ENCODE measurements at regions not wholly inside any gene's neighbourhood (a gene's known extent, or its start where the extent isn't known, plus 50 kb on each side); places are given as distances from the start of the nearest gene placed in this dataset.

DNA sequence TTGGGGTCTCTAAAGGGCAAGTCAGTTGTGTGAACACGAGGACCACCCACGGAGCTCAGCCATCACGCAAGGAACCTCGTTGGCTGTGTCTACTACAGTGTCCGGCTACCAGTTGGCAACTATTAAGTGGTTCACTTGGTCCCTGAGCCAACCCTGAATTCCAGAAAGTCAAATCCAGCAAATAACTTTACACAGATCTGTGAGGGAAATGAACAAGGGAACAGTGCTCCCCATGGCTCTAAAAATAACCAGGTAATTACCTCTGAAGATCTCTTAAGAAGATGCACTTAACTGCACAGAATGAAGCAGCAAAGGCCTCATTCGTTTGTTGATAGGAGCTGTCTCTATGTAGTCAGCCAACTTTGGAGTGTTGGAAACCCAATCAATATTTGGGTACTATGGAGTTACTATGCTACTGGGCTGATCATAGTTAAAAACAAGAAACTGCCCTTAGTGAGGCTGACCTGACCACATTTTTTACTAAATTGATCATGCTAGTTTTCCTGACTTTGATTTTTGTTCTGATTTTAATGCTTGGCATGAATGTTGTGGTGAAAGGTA lies 219.1 kb upstream of the LRIG1 start:
- Histone ChIP-seq H3K4me1 (ENCODE audit: control insufficient read depth, insufficient read depth, low read length) (no peaks in the 10 kb centered on the region), H3K9me3 (ENCODE audit: control insufficient read depth, insufficient read depth, low read depth, low read length) (no peaks in the 10 kb centered on the region), H3K36me3 (ENCODE audit: control insufficient read depth in 2 of 2, insufficient read depth in 1 of 2, low read length in 2 of 2) (no peaks in the 10 kb centered on the region), H3K4me3 (ENCODE audit: low read depth, low read length) (no peak overlapping the region), H3K27ac (ENCODE audit: extremely low read depth, low read depth, low read length) (no peak overlapping the region)
- ChIA-PET POLR2A (no interaction called here), CTCF (no interaction called here)
- TF ChIP-seq, protein P1, sequence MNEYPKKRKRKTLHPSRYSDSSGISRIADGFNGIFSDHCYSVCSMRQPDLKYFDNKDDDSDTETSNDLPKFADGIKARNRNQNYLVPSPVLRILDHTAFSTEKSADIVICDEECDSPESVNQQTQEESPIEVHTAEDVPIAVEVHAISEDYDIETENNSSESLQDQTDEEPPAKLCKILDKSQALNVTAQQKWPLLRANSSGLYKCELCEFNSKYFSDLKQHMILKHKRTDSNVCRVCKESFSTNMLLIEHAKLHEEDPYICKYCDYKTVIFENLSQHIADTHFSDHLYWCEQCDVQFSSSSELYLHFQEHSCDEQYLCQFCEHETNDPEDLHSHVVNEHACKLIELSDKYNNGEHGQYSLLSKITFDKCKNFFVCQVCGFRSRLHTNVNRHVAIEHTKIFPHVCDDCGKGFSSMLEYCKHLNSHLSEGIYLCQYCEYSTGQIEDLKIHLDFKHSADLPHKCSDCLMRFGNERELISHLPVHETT (tag by site-specific recombination; IDR thresholded peaks at IDR 0.05): no peak
- TF ChIP-seq SETDB1 (IDR thresholded peaks at IDR 0.05; ENCODE audit: insufficient read length, low read length): no peak
- TF ChIP-seq ZFHX2 (tag by site-specific recombination; conservative IDR thresholded peaks at IDR 0.05): no peak
- no peak for TF ChIP-seq ZNF677 (tag by site-specific recombination; IDR thresholded peaks at IDR 0.05)
- TF ChIP-seq, protein P2, sequence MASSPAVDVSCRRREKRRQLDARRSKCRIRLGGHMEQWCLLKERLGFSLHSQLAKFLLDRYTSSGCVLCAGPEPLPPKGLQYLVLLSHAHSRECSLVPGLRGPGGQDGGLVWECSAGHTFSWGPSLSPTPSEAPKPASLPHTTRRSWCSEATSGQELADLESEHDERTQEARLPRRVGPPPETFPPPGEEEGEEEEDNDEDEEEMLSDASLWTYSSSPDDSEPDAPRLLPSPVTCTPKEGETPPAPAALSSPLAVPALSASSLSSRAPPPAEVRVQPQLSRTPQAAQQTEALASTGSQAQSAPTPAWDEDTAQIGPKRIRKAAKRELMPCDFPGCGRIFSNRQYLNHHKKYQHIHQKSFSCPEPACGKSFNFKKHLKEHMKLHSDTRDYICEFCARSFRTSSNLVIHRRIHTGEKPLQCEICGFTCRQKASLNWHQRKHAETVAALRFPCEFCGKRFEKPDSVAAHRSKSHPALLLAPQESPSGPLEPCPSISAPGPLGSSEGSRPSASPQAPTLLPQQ (tag by site-specific recombination; IDR thresholded peaks at IDR 0.05): no peak
- TF ChIP-seq EGR2 (tag by site-specific recombination; IDR thresholded peaks at IDR 0.05; ENCODE audit: low read depth): no peak
- no peak for TF ChIP-seq ZFP3 (tag by site-specific recombination; IDR thresholded peaks at IDR 0.05; ENCODE audit: low read depth)
- TF ChIP-seq, protein P3, sequence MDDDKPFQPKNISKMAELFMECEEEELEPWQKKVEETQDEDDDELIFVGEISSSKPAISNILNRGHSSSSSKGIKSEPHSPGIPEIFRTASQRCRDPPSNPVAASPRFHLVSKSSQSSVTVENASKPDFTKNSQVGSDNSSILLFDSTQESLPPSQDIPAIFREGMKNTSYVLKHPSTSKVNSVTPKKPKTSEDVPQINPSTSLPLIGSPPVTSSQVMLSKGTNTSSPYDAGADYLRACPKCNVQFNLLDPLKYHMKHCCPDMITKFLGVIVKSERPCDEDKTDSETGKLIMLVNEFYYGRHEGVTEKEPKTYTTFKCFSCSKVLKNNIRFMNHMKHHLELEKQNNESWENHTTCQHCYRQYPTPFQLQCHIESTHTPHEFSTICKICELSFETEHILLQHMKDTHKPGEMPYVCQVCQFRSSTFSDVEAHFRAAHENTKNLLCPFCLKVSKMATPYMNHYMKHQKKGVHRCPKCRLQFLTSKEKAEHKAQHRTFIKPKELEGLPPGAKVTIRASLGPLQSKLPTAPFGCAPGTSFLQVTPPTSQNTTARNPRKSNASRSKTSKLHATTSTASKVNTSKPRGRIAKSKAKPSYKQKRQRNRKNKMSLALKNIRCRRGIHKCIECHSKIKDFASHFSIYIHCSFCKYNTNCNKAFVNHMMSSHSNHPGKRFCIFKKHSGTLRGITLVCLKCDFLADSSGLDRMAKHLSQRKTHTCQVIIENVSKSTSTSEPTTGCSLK (tag by site-specific recombination; IDR thresholded peaks at IDR 0.05): no peak
- no peak for TF ChIP-seq ZNF133 (tag by site-specific recombination; IDR thresholded peaks at IDR 0.05)
- no peak for TF ChIP-seq ZNF394 (tag by site-specific recombination; IDR thresholded peaks at IDR 0.05; ENCODE audit: borderline replicate concordance)
- TF ChIP-seq ZNF544 (tag by site-specific recombination; IDR thresholded peaks at IDR 0.05): no peak
- TF ChIP-seq ZNF302 (tag by site-specific recombination; IDR thresholded peaks at IDR 0.05; ENCODE audit: low read depth): no peak
- TF ChIP-seq YY2 (tag by site-specific recombination; IDR thresholded peaks at IDR 0.05): no peak
- no peak for TF ChIP-seq ZFP37 (tag by site-specific recombination; IDR thresholded peaks at IDR 0.05)
- TF ChIP-seq SP2 (tag by site-specific recombination; IDR thresholded peaks at IDR 0.05): no peak
- no peak for TF ChIP-seq ZBTB21 (tag by site-specific recombination; IDR thresholded peaks at IDR 0.05)

DNA sequence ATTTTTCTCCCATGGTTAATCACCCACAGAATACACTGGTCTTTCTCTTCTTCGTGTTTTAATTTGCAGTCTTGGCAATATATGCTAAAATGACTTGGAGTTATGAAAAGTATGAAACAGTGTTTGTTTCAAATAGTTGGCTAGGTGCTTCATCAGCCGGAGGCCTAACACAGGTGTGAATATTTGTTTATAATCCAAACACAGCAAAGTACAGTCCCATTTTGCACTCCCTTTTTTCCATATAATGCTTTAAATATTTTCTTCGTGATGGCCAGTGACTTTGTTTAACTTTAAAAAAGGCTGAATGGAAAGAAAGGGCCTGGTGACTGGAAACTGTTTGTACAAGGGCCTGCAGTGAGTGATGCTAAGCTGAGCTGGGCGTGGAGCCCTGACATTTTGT lies 219.7 kb upstream of the LRIG1 start:
- Histone ChIP-seq H3K4me1 (ENCODE audit: control insufficient read depth, insufficient read depth, low read length) (no peaks in the 10 kb centered on the region), H3K27ac (ENCODE audit: extremely low read depth, low read depth, low read length) (no peak overlapping the region), H3K9me3 (ENCODE audit: control insufficient read depth, insufficient read depth, low read depth, low read length) (no peaks in the 10 kb centered on the region), H3K36me3 (ENCODE audit: control insufficient read depth in 2 of 2, insufficient read depth in 1 of 2, low read length in 2 of 2) (no peaks in the 10 kb centered on the region), H3K4me3 (ENCODE audit: low read depth, low read length) (no peak overlapping the region)
- ChIA-PET POLR2A (no interaction called here), CTCF (no interaction called here)
- TF ChIP-seq, protein P4, sequence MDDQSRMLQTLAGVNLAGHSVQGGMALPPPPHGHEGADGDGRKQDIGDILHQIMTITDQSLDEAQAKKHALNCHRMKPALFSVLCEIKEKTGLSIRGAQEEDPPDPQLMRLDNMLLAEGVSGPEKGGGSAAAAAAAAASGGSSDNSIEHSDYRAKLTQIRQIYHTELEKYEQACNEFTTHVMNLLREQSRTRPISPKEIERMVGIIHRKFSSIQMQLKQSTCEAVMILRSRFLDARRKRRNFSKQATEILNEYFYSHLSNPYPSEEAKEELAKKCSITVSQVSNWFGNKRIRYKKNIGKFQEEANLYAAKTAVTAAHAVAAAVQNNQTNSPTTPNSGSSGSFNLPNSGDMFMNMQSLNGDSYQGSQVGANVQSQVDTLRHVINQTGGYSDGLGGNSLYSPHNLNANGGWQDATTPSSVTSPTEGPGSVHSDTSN (CRISPR knock-in tag; IDR thresholded peaks at IDR 0.05): no peak
- TF ChIP-seq ZNF114 (tag by site-specific recombination; IDR thresholded peaks at IDR 0.05): no peak
- TF ChIP-seq ZNF658 (tag by site-specific recombination; IDR thresholded peaks at IDR 0.05): no peak
- no peak for TF ChIP-seq ZNF660 (tag by site-specific recombination; IDR thresholded peaks at IDR 0.05)
- TF ChIP-seq ZBTB20 (tag by site-specific recombination; IDR thresholded peaks at IDR 0.05): no peak
- TF ChIP-seq ZBTB17 (tag by site-specific recombination; IDR thresholded peaks at IDR 0.05): no peak
- TF ChIP-seq OVOL3 (tag by site-specific recombination; IDR thresholded peaks at IDR 0.05): no peak
- no peak for TF ChIP-seq ZFP3 (tag by site-specific recombination; IDR thresholded peaks at IDR 0.05; ENCODE audit: low read depth)
- TF ChIP-seq, protein P5, sequence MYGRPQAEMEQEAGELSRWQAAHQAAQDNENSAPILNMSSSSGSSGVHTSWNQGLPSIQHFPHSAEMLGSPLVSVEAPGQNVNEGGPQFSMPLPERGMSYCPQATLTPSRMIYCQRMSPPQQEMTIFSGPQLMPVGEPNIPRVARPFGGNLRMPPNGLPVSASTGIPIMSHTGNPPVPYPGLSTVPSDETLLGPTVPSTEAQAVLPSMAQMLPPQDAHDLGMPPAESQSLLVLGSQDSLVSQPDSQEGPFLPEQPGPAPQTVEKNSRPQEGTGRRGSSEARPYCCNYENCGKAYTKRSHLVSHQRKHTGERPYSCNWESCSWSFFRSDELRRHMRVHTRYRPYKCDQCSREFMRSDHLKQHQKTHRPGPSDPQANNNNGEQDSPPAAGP (tag by site-specific recombination; IDR thresholded peaks at IDR 0.05): no peak
- TF ChIP-seq KLF8 (tag by site-specific recombination; IDR thresholded peaks at IDR 0.05): no peak
- no peak for TF ChIP-seq ZSCAN16 (tag by site-specific recombination; IDR thresholded peaks at IDR 0.05)
- TF ChIP-seq SALL2 (tag by site-specific recombination; IDR thresholded peaks at IDR 0.05; ENCODE audit: borderline replicate concordance): no peak
- no peak for TF ChIP-seq ZNF514 (tag by site-specific recombination; IDR thresholded peaks at IDR 0.05)
- no peak for TF ChIP-seq ZNF10 (tag by site-specific recombination; IDR thresholded peaks at IDR 0.05)
- TF ChIP-seq GLIS1 (tag by site-specific recombination; IDR thresholded peaks at IDR 0.05): no peak
- no peak for TF ChIP-seq IKZF3 (tag by site-specific recombination; IDR thresholded peaks at IDR 0.05)

Data from HEK293 (cell line).